HepG2 (cell line): ENCODE measurements at regions not wholly inside any gene's neighbourhood (a gene's known extent, or its start where the extent isn't known, plus 50 kb on each side); places are given as distances from the start of the nearest gene placed in this dataset.

ENCODE experiments used
- ARID4A ChIP-seq: sonication (generic); formaldehyde crosslinking; IDR thresholded peaks from 2 replicates; pipeline ENCODE4 v1.5.0; 2020; ENCODE audit warnings: mild to moderate bottlenecking, missing genetic modification reagents, borderline replicate concordance
- CEBPZ ChIP-seq: IDR thresholded peaks from 2 replicates; pipeline ENCODE4 v1.6.1; 2012; ENCODE audit warnings: low read length, improper control_type of control experiment
- DRAP1 ChIP-seq: IDR thresholded peaks from 2 replicates; pipeline ENCODE4 v1.6.1; 2016; ENCODE audit warnings: missing genetic modification reagents, missing compliant biosample characterization
- HCFC1 ChIP-seq: fragments of 150-350 bp; IDR thresholded peaks from 2 replicates; pipeline ENCODE4 v1.6.1; 2014; ENCODE audit warnings: low read depth, low read length
- MAFF ChIP-seq: IDR thresholded peaks from 2 replicates; pipeline ENCODE4 v1.6.1; 2011; ENCODE audit warnings: low read depth, low read length, improper control_type of control experiment
- RFXANK ChIP-seq: IDR thresholded peaks from 2 replicates; pipeline ENCODE4 v1.6.1; 2016
- SNAI1 ChIP-seq: sonication (generic); formaldehyde crosslinking; IDR thresholded peaks from 2 replicates; pipeline ENCODE4 v1.5.0; 2020; ENCODE audit warnings: mild to moderate bottlenecking, missing genetic modification reagents, borderline replicate concordance
- ZNF207 ChIP-seq: fragments of 450-650 bp; IDR thresholded peaks from 2 replicates; pipeline ENCODE4 v1.6.1; 2016; ENCODE audit warnings: antibody characterized with exemption, borderline replicate concordance
- ZNF800 ChIP-seq: sonication (generic); formaldehyde crosslinking; IDR thresholded peaks from 2 replicates; pipeline ENCODE4 v1.4.0; 2020; ENCODE audit warnings: missing genetic modification reagents

GRCh38 chr16:86893506-86893905 is 315.2 kb downstream of the FOXL1 start (continued):
- TF ChIP-seq ZNF800 (CRISPR knock-in tag) (no peak), MAFF (no peak), ZNF207 (no peak), DRAP1 (CRISPR knock-in tag) (no peak), HCFC1 (no peak), CEBPZ (no peak), SNAI1 (no peak), RFXANK (CRISPR knock-in tag) (no peak), ARID4A (CRISPR knock-in tag) (no peak)
